GM21515 (cell line): ENCODE measurements at regions not wholly inside any gene's neighbourhood (a gene's known extent, or its start where the extent isn't known, plus 50 kb on each side); places are given as distances from the start of the nearest gene placed in this dataset.

Source experiments
- ATAC-seq: cut with Tn5 transposase; IDR thresholded peaks from one replicate; pipeline ENCODE4 v1.9.1; 2021; ENCODE audit not compliant: unreplicated experiment

- no peak for ATAC-seq
These were observed 450.6 kb upstream of the PSMD7 start for GRCh38 chr16:73846007-73846330.

GRCh38 chr16:73845238-73846006 is 451.2 kb upstream of the PSMD7 start:
- ATAC-seq = no peak

GRCh38 chr16:73840728-73841127 is 455.9 kb upstream of the PSMD7 start:
- no peak for ATAC-seq

- ATAC-seq = no peak
These were observed 465.4 kb upstream of the PSMD7 start for GRCh38 chr16:73831220-73831619.

- ATAC-seq = no peak
These were observed 473.3 kb upstream of the PSMD7 start for GRCh38 chr16:73823205-73823849.

GRCh38 chr16:73817526-73818324 is 478.9 kb upstream of the PSMD7 start:
- ATAC-seq = no peak

- ATAC-seq = no peak
These were observed 483.1 kb upstream of the PSMD7 start for GRCh38 chr16:73813527-73813926.

GRCh38 chr16:73804456-73804855 is 492.2 kb upstream of the PSMD7 start:
- no peak for ATAC-seq

GRCh38 chr16:73798471-73798870 is 498.1 kb upstream of the PSMD7 start:
- no peak for ATAC-seq

GRCh38 chr16:73797115-73797514 is 499.5 kb upstream of the PSMD7 start:
- no peak for ATAC-seq

GRCh38 chr16:73796241-73796640 is 500.4 kb upstream of the PSMD7 start:
- no peak for ATAC-seq

- ATAC-seq = no peak
These were observed 501.6 kb upstream of the PSMD7 start for GRCh38 chr16:73794994-73795393.

- no peak for ATAC-seq
These were observed 502.7 kb upstream of the PSMD7 start for GRCh38 chr16:73793871-73794437.

- no peak for ATAC-seq
These were observed 503.4 kb upstream of the PSMD7 start for GRCh38 chr16:73793260-73793659.

GRCh38 chr16:73792199-73793020 is 504.2 kb upstream of the PSMD7 start:
- ATAC-seq = no peak

GRCh38 chr16:73781297-73781696 is 515.3 kb upstream of the PSMD7 start:
- no peak for ATAC-seq

GRCh38 chr16:73778887-73779286 is 517.7 kb upstream of the PSMD7 start:
- ATAC-seq = no peak

GRCh38 chr16:73775841-73776388 is 520.7 kb upstream of the PSMD7 start:
- ATAC-seq = no peak

GRCh38 chr16:73771196-73772064 is 525.2 kb upstream of the PSMD7 start:
- no peak for ATAC-seq

- ATAC-seq = no peak
These were observed 527.8 kb upstream of the PSMD7 start for GRCh38 chr16:73768786-73769203.
